GM23338 (cell line): ENCODE measurements at regions not wholly inside any gene's neighbourhood (a gene's known extent, or its start where the extent isn't known, plus 50 kb on each side); places are given as distances from the start of the nearest gene placed in this dataset.

ENCODE experiments used
- ETS1 ChIP-seq: IDR thresholded peaks from 2 replicates; pipeline ENCODE4 v1.6.1; 2016; ENCODE audit warnings: antibody characterized with exemption
- EZH2 ChIP-seq: fragments of 200-600 bp; sonication (generic); IDR thresholded peaks from one replicate; pipeline ENCODE4 v1.8.0; 2017; ENCODE audit warnings: antibody characterized with exemption, mild to moderate bottlenecking, low read depth; ENCODE audit not compliant: unreplicated experiment
- EZH2phosphoT487 ChIP-seq: fragments of 200-600 bp; sonication (generic); IDR thresholded peaks from one replicate; pipeline ENCODE4 v1.8.1; 2018; ENCODE audit warnings: antibody characterized with exemption; ENCODE audit not compliant: unreplicated experiment
- POLR2AphosphoS5 ChIP-seq: IDR thresholded peaks from 2 replicates; pipeline ENCODE4 v1.6.1; 2016; ENCODE audit warnings: antibody characterized with exemption, low read depth
- TF ChIP-seq, protein P1 (sequence below), 2 experiments: fragments of 200-600 bp in 1 of 2; sonication (generic) in 1 of 2; conservative IDR thresholded peaks; 2 replicates each; pipeline versions ENCODE4 v1.5.1 to v1.6.1; 2016 to 2017; ENCODE audit warnings: antibody characterized with exemption in 2 of 2, low read depth in 2 of 2, mild to moderate bottlenecking in 2 of 2, moderate library complexity in 1 of 2

DNA sequence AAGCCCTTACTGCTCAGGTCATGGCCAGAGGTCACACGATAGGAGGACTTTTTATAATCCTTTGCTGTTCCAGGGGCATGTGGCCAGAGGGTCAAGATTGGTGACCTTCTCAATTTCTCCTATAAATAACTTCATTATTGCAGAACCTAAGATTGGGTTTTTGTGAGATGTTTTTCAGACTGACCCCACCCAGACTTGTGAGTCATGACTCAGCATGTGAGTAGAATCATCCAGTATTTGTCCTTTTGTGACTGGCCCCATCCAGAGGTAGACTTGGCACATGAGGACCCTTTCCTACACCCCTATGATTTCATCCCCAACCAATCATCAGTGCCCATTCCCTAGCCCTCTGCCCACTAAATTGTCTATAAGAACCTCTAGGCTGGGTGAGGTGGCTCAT is 84.5 kb upstream of the ABCC4 start:
- TF ChIP-seq, protein P1, sequence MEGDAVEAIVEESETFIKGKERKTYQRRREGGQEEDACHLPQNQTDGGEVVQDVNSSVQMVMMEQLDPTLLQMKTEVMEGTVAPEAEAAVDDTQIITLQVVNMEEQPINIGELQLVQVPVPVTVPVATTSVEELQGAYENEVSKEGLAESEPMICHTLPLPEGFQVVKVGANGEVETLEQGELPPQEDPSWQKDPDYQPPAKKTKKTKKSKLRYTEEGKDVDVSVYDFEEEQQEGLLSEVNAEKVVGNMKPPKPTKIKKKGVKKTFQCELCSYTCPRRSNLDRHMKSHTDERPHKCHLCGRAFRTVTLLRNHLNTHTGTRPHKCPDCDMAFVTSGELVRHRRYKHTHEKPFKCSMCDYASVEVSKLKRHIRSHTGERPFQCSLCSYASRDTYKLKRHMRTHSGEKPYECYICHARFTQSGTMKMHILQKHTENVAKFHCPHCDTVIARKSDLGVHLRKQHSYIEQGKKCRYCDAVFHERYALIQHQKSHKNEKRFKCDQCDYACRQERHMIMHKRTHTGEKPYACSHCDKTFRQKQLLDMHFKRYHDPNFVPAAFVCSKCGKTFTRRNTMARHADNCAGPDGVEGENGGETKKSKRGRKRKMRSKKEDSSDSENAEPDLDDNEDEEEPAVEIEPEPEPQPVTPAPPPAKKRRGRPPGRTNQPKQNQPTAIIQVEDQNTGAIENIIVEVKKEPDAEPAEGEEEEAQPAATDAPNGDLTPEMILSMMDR (conservative IDR thresholded peaks at IDR 0.05; ENCODE audit: low read depth in 2 of 2): no peak
- TF ChIP-seq ETS1: no peak
- TF ChIP-seq POLR2AphosphoS5: no peak
- TF ChIP-seq EZH2: no peak
- no peak for TF ChIP-seq EZH2phosphoT487
